ENCODE measurements at regions not wholly inside any gene's neighbourhood (a gene's known extent, or its start where the extent isn't known, plus 50 kb on each side); places are given as distances from the start of the nearest gene placed in this dataset.

GRCh38 chr6:167722634-167723309 lies 103.9 kb upstream of the AFDN start:
- TF ChIP-seq CTCF (IDR thresholded peaks at IDR 0.05) (no peak), POLR2A (IDR thresholded peaks at IDR 0.05) (no peak)

Measured in lower leg skin (tissue), 3 donors.